ENCODE measurements at regions not wholly inside any gene's neighbourhood (a gene's known extent, or its start where the extent isn't known, plus 50 kb on each side); places are given as distances from the start of the nearest gene placed in this dataset.
A peak's percentile ranks its signal among the peaks of the same experiment; 100 is the strongest.

GRCh38 chr10:100655760-100656421 is 89.5 kb upstream of the PAX2 start:
- Histone ChIP-seq H3K4me3 (ENCODE audit: low read length in 2 of 2) (no peak overlapping the region), H2BK12ac (ENCODE audit: low read length) (no peak overlapping the region), H3K36me3 (replicated peaks in 1 of 2; ENCODE audit: control insufficient read depth in 2 of 2, insufficient read depth in 2 of 2, low read length in 2 of 2) (no peaks in the 10 kb centered on the region), H3K23ac (ENCODE audit: low read depth, low read length, poor library complexity) (peak overlapping the region; percentile 90), H3K27me3 (ENCODE audit: control insufficient read depth in 3 of 3, insufficient read depth in 3 of 3, low read depth in 1 of 3, low read length in 3 of 3) (peaks cover 20 to 88% (median 84%) of the 10 kb centered on the region in 3 experiments), H2BK120ac (ENCODE audit: low read depth, low read length) (no peak overlapping the region), H2BK15ac (ENCODE audit: low read length) (no peak overlapping the region), H4K8ac (ENCODE audit: low read depth, low read length) (no peak overlapping the region), H3K14ac (ENCODE audit: low read length) (no peak overlapping the region), H3K18ac (ENCODE audit: low read length) (peak overlapping the region; percentile 38), H3K4ac (ENCODE audit: low read length) (no peak overlapping the region), H2AFZ (ENCODE audit: low read length) (peak overlapping the region; percentile 61), H3K27ac (replicated peaks; ENCODE audit: low read length) (no peak overlapping the region), H3K9me3 (replicated peaks in 1 of 2; ENCODE audit: control insufficient read depth in 2 of 2, insufficient read depth in 1 of 2, low read depth in 1 of 2, low read length in 2 of 2) (no peaks in the 10 kb centered on the region), H2AK5ac (ENCODE audit: low read depth, low read length) (no peak overlapping the region), H3K4me1 (ENCODE audit: control insufficient read depth in 2 of 2, insufficient read depth in 1 of 2, low read depth in 1 of 2, low read length in 2 of 2) (peaks cover 8 to 9% of the 10 kb centered on the region in 2 donors), H3K79me1 (ENCODE audit: low read depth, low read length) (no peaks in the 10 kb centered on the region), H2BK5ac (ENCODE audit: low read length) (no peak overlapping the region), H3K9ac (ENCODE audit: low read depth, low read length, poor library complexity) (no peak overlapping the region), H3K4me2 (ENCODE audit: insufficient read depth, low read length, poor library complexity, severe bottlenecking) (peak overlapping the region; percentile 51), H4K91ac (ENCODE audit: low read depth, low read length, poor library complexity) (no peak overlapping the region)
- no peak for DNase-seq (ENCODE audit: low spot score)
- no CpG with 5 or more reads among the region's 45 CpGs for WGBS, 2 donors (ENCODE audit: extremely low coverage in 2 of 2, insufficient read length in 2 of 2, insufficient replicate concordance in 1 of 2)

- WGBS, 2 donors (ENCODE audit: extremely low coverage in 2 of 2, insufficient read length in 2 of 2, insufficient replicate concordance in 1 of 2) = no CpG with 5 or more reads among the region's 34 CpGs
Measured at GRCh38 chr10:100656454-100656853, 88.9 kb upstream of the PAX2 start.

GRCh38 chr10:100658269-100658668 is 87.1 kb upstream of the PAX2 start:
- no peaks in the 10 kb centered on the region for H3K9me3 ChIP-seq (replicated peaks in 1 of 2; ENCODE audit: control insufficient read depth in 2 of 2, insufficient read depth in 1 of 2, low read depth in 1 of 2, low read length in 2 of 2)
- H2BK15ac ChIP-seq (ENCODE audit: low read length) = no peak overlapping the region
- no peak overlapping the region for H3K23ac ChIP-seq (ENCODE audit: low read depth, low read length, poor library complexity)
- H4K8ac ChIP-seq (ENCODE audit: low read depth, low read length) = no peak overlapping the region
- H3K36me3 ChIP-seq (replicated peaks in 1 of 2; ENCODE audit: control insufficient read depth in 2 of 2, insufficient read depth in 2 of 2, low read length in 2 of 2) = no peaks in the 10 kb centered on the region
- no peak overlapping the region for H3K18ac ChIP-seq (ENCODE audit: low read length)
- H3K4me1 ChIP-seq (ENCODE audit: control insufficient read depth in 2 of 2, insufficient read depth in 1 of 2, low read depth in 1 of 2, low read length in 2 of 2) = peaks cover 8 to 9% of the 10 kb centered on the region in 2 donors
- DNase-seq (ENCODE audit: low spot score) = no peak
- WGBS, 2 donors (ENCODE audit: extremely low coverage in 2 of 2, insufficient read length in 2 of 2, insufficient replicate concordance in 1 of 2) = no CpG with 5 or more reads among the region's 1 CpG
- no peak overlapping the region for H3K4ac ChIP-seq (ENCODE audit: low read length)
- H2BK12ac ChIP-seq (ENCODE audit: low read length) = no peak overlapping the region
- no peak overlapping the region for H3K14ac ChIP-seq (ENCODE audit: low read length)
- no peak overlapping the region for H2AK5ac ChIP-seq (ENCODE audit: low read depth, low read length)
- no peak overlapping the region for H2BK5ac ChIP-seq (ENCODE audit: low read length)
- H3K27me3 ChIP-seq (ENCODE audit: control insufficient read depth in 3 of 3, insufficient read depth in 3 of 3, low read depth in 1 of 3, low read length in 3 of 3) = peaks cover 20 to 96% (median 79%) of the 10 kb centered on the region in 3 experiments
- H3K4me3 ChIP-seq (ENCODE audit: low read length in 2 of 2) = no peak overlapping the region
- no peak overlapping the region for H3K27ac ChIP-seq (replicated peaks; ENCODE audit: low read length)
- H3K9ac ChIP-seq (ENCODE audit: low read depth, low read length, poor library complexity) = no peak overlapping the region
- no peak overlapping the region for H2AFZ ChIP-seq (ENCODE audit: low read length)
- no peak overlapping the region for H2BK120ac ChIP-seq (ENCODE audit: low read depth, low read length)
- no peak overlapping the region for H3K4me2 ChIP-seq (ENCODE audit: insufficient read depth, low read length, poor library complexity, severe bottlenecking)
- H3K79me1 ChIP-seq (ENCODE audit: low read depth, low read length) = no peaks in the 10 kb centered on the region
- no peak overlapping the region for H4K91ac ChIP-seq (ENCODE audit: low read depth, low read length, poor library complexity)

More at GRCh38 chr10:100656454-100656853, 88.9 kb upstream of the PAX2 start:
- Histone ChIP-seq H3K14ac (ENCODE audit: low read length) (no peak overlapping the region), H3K27ac (replicated peaks; ENCODE audit: low read length) (no peak overlapping the region), H3K9ac (ENCODE audit: low read depth, low read length, poor library complexity) (no peak overlapping the region), H4K8ac (ENCODE audit: low read depth, low read length) (no peak overlapping the region), H2BK15ac (ENCODE audit: low read length) (no peak overlapping the region), H2BK5ac (ENCODE audit: low read length) (no peak overlapping the region), H3K4me3 (ENCODE audit: low read length in 2 of 2) (no peak overlapping the region), H3K4ac (ENCODE audit: low read length) (no peak overlapping the region), H2BK120ac (ENCODE audit: low read depth, low read length) (no peak overlapping the region), H4K91ac (ENCODE audit: low read depth, low read length, poor library complexity) (no peak overlapping the region), H3K79me1 (ENCODE audit: low read depth, low read length) (no peaks in the 10 kb centered on the region), H3K36me3 (replicated peaks in 1 of 2; ENCODE audit: control insufficient read depth in 2 of 2, insufficient read depth in 2 of 2, low read length in 2 of 2) (no peaks in the 10 kb centered on the region), H3K23ac (ENCODE audit: low read depth, low read length, poor library complexity) (no peak overlapping the region), H3K4me1 (ENCODE audit: control insufficient read depth in 2 of 2, insufficient read depth in 1 of 2, low read depth in 1 of 2, low read length in 2 of 2) (peaks cover 8 to 9% of the 10 kb centered on the region in 2 donors), H2AFZ (ENCODE audit: low read length) (peak overlapping the region; percentile 40), H3K27me3 (ENCODE audit: control insufficient read depth in 3 of 3, insufficient read depth in 3 of 3, low read depth in 1 of 3, low read length in 3 of 3) (peaks cover 20 to 92% (median 87%) of the 10 kb centered on the region in 3 experiments), H3K4me2 (ENCODE audit: insufficient read depth, low read length, poor library complexity, severe bottlenecking) (peak overlapping the region; percentile 51), H2BK12ac (ENCODE audit: low read length) (no peak overlapping the region), H3K18ac (ENCODE audit: low read length) (no peak overlapping the region), H2AK5ac (ENCODE audit: low read depth, low read length) (no peak overlapping the region), H3K9me3 (replicated peaks in 1 of 2; ENCODE audit: control insufficient read depth in 2 of 2, insufficient read depth in 1 of 2, low read depth in 1 of 2, low read length in 2 of 2) (no peaks in the 10 kb centered on the region)
- DNase-seq (ENCODE audit: low spot score) = no peak

GRCh38 chr10:100659361-100660098 is 85.9 kb upstream of the PAX2 start:
- H3K4ac ChIP-seq (ENCODE audit: low read length) = no peak overlapping the region
- H3K9ac ChIP-seq (ENCODE audit: low read depth, low read length, poor library complexity) = no peak overlapping the region
- WGBS, 2 donors (ENCODE audit: extremely low coverage in 2 of 2, insufficient read length in 2 of 2, insufficient replicate concordance in 1 of 2) = no CpG with 5 or more reads among the region's 50 CpGs
- H3K27me3 ChIP-seq (ENCODE audit: control insufficient read depth in 3 of 3, insufficient read depth in 3 of 3, low read depth in 1 of 3, low read length in 3 of 3) = peaks cover 20 to 96% (median 70%) of the 10 kb centered on the region in 3 experiments
- H2BK5ac ChIP-seq (ENCODE audit: low read length) = no peak overlapping the region
- no peak overlapping the region for H2BK15ac ChIP-seq (ENCODE audit: low read length)
- H3K4me1 ChIP-seq (ENCODE audit: control insufficient read depth in 2 of 2, insufficient read depth in 1 of 2, low read depth in 1 of 2, low read length in 2 of 2) = peaks cover 4 to 6% of the 10 kb centered on the region in 2 donors
- H2BK120ac ChIP-seq (ENCODE audit: low read depth, low read length) = no peak overlapping the region
- H3K4me2 ChIP-seq (ENCODE audit: insufficient read depth, low read length, poor library complexity, severe bottlenecking) = no peak overlapping the region
- H3K14ac ChIP-seq (ENCODE audit: low read length) = no peak overlapping the region
- H3K4me3 ChIP-seq (ENCODE audit: low read length in 2 of 2) = no peak overlapping the region
- no peak overlapping the region for H3K27ac ChIP-seq (replicated peaks; ENCODE audit: low read length)
- no peak overlapping the region for H3K18ac ChIP-seq (ENCODE audit: low read length)
- no peaks in the 10 kb centered on the region for H3K79me1 ChIP-seq (ENCODE audit: low read depth, low read length)
- no peaks in the 10 kb centered on the region for H3K36me3 ChIP-seq (replicated peaks in 1 of 2; ENCODE audit: control insufficient read depth in 2 of 2, insufficient read depth in 2 of 2, low read length in 2 of 2)
- no peak overlapping the region for H2BK12ac ChIP-seq (ENCODE audit: low read length)
- DNase-seq (ENCODE audit: low spot score) = no peak
- no peak overlapping the region for H4K8ac ChIP-seq (ENCODE audit: low read depth, low read length)
- peak overlapping the region; percentile 14 for H3K23ac ChIP-seq (ENCODE audit: low read depth, low read length, poor library complexity)
- no peak overlapping the region for H2AFZ ChIP-seq (ENCODE audit: low read length)
- H4K91ac ChIP-seq (ENCODE audit: low read depth, low read length, poor library complexity) = no peak overlapping the region
- no peak overlapping the region for H2AK5ac ChIP-seq (ENCODE audit: low read depth, low read length)
- no peaks in the 10 kb centered on the region for H3K9me3 ChIP-seq (replicated peaks in 1 of 2; ENCODE audit: control insufficient read depth in 2 of 2, insufficient read depth in 1 of 2, low read depth in 1 of 2, low read length in 2 of 2)

Measured in neuronal stem cell (in vitro differentiated cells).